GM12873 (cell line): ENCODE measurements at regions not wholly inside any gene's neighbourhood (a gene's known extent, or its start where the extent isn't known, plus 50 kb on each side); places are given as distances from the start of the nearest gene placed in this dataset.

Source experiments
- TF ChIP-seq, protein P1 (sequence below): IDR thresholded peaks from 2 replicates; pipeline ENCODE4 v1.5.1; 2012; ENCODE audit warnings: low read depth, mild to moderate bottlenecking, moderate library complexity, low read length, control low read depth; ENCODE audit not compliant: insufficient read depth; ENCODE audit errors: missing control alignments

DNA sequence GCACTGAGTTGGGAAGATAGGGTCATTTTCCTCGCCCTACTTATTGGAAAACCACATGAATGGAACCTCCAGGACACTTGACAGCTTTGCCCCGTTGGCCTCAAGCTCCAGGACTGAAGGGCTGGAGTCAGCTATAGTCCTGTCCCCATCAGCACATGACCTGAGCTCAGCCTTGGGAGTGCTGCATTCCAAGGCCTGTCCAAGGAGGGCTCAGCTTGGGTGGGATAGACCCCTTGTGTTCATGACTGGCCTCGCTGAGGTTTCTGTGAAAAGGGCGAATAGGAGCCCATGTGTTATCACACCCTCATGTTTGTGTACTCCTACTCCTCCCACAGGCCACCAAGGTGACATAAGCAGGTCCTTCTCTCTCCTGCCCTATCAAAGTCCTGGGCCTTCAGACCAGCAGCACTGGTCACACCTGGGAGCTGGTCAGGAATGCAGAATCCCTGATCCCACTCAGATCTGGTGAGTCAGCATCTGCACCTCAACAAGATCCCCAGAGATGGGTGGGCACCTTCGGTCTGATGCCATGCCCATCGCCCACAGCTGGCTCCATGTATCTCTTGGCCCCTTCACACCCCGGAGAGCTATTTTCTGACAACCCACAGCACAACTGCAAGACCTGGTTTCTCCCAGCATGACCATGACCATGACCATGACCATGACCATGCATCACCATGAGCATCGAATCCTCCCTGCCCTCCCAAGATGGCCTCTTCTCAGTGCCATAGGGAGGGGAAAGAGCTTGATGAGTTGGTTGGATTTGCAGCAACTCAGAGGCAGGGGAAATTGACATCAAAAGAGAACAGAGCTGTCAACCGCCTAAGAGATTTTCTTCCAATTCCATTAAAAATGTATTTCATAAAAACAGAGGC lies 83.0 kb upstream of the RAB6C start:
- TF ChIP-seq, protein P1, sequence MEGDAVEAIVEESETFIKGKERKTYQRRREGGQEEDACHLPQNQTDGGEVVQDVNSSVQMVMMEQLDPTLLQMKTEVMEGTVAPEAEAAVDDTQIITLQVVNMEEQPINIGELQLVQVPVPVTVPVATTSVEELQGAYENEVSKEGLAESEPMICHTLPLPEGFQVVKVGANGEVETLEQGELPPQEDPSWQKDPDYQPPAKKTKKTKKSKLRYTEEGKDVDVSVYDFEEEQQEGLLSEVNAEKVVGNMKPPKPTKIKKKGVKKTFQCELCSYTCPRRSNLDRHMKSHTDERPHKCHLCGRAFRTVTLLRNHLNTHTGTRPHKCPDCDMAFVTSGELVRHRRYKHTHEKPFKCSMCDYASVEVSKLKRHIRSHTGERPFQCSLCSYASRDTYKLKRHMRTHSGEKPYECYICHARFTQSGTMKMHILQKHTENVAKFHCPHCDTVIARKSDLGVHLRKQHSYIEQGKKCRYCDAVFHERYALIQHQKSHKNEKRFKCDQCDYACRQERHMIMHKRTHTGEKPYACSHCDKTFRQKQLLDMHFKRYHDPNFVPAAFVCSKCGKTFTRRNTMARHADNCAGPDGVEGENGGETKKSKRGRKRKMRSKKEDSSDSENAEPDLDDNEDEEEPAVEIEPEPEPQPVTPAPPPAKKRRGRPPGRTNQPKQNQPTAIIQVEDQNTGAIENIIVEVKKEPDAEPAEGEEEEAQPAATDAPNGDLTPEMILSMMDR: no peak

DNA sequence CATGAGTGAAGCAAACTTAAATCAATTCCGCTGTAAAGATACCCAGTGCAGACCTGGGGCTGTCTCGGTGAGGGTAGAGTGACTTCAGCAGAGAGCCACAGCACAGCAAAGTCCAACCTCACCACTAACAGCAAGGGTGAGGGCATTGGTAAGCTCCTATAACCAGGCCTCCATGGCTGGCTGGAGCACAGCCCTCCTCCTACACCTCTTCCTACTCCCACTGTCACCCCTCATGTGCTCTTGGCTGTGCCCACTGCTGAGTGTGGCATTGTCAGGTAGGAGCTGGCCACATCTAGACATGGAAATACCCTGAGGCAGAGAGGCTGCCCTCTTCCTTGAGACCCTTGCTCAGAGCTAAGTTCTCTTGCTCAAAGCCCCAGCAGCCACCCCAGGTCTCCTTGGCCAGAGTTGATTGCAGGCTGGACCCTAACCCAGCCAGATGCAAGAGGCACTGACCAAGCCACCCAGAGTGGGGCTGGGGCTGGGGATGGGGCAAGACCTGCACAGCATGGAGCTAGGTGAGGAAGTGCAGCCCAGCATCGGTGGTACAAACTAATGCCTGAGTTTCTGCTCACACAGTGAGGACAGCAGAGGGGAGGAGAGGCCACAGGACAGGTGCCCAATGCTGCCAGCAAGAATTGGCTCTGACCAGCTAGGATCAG lies 77.6 kb upstream of the RAB6C start:
- TF ChIP-seq, protein P1: no peak

DNA sequence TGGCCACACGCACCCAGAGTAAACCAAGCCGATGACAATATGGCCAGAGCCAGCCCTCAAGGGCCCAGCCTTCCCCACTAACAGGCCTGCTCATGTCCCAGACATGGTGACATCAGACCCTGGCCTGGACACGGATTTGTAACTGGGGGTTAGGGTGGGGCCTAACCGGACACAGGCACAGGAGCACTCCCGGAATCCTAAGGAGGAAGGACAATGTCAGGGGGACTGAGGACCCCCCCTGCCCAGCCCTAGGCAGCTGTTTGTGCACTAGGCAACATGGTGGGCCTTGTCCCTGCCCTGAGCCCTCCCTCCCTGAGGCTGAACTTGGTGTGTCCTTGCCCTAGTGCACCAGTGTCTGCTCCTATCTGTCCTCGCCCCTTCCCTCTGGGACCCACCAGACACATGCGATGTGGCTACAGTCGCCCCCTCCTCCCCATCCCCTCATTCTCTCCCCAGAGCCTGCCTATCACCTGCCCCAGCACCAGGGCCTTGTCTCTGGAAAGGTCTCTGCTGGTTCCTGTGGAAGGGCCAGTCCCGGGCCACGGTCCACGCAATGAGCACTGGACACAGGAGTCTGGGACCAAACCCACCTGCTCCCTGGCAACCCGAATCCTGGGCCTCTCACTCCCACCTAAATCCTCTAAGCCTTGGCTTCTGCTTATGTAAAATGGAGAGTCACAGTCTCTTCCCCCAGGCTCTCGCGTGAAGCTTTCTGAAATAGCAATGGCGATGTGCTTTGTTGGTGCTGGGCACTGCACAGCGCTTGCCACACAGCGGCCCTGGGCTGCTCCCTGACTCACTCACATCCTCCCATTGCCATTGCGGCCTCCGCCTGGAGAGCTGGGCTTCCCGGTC lies 76.5 kb upstream of the RAB6C start:
- TF ChIP-seq, protein P1: no peak

DNA sequence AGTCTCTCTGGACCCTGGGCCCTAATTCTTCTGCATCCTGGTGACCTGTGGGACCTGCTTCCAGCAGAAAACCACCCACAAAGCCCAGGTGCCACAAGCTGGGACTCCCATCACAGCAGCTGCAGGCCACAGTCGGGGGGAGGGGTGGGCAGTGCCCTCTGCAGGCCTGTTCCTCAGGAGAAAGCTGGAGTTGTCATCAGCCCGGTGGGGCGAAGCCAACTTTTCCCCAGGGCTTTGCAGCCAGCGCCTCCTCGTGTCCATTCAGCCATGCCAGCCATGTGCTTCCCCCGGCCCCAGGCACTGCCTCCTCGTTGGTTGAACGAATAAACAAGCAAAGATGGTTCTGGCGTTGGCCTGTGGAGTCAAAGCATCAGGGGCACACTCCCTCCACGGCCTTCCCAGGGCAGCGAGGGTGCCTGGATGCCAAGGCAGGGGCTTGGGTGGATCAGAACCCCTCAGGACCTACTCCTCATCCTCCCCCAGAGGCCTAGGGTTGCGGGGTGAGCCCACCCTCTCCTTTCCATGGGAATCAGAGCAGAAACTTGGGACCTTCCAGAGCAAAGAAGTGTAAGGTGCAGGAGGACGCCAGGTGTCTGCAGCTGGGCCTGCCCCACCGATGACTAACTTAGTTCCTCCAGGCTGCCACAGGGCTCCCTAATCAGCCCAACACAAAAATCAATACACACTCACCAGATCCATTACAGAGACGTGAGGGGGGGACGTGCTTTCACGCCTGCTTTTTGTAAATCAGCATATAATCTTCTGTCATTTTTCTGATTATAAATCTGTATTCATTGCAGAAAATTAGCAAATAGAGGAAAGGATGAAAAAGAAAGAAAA lies 75.7 kb upstream of the RAB6C start:
- TF ChIP-seq, protein P1: peak; percentile 30

DNA sequence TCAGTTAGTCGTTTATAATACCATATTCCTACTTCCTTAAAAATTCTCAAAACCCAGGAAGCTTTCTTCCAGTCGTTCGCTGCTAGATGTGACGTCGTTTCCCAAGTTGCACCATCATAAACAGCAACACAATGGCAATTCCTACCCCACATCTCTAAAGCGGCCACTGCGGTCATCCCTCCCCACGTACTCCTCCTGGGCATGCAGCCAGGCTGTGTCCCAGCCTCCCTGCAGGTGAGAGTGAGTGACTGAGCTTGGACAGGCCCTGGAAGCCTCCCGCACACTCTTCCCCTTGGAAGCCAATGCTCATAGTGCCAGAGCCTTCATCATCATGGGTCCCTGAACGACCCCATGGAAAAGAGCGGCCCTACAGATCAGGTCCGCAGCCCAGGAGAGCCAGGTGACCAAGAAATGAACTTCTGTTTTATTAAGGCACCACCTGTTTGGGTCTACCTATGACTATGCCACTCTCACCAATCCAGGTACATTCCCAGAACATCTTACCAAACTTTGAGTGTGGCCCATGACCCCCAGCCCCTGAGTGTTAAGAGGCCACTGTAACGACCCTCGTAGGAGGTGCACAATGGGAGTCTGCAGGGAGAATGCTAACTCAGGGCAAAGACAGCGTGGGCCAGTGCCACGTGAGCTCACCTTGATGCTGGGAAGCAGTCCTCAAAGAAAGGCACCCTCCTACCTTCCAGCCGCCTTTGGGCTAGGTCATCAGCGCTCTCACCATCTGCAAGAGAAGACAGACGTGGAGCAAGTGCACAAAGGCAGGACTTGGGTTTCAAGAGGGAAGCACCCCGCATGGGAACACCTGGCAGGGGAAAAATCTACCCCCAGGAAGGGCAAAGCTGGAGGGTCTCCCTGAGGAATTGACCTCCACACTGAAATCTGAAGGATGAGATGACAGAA lies 74.7 kb upstream of the RAB6C start:
- TF ChIP-seq, protein P1: no peak

DNA sequence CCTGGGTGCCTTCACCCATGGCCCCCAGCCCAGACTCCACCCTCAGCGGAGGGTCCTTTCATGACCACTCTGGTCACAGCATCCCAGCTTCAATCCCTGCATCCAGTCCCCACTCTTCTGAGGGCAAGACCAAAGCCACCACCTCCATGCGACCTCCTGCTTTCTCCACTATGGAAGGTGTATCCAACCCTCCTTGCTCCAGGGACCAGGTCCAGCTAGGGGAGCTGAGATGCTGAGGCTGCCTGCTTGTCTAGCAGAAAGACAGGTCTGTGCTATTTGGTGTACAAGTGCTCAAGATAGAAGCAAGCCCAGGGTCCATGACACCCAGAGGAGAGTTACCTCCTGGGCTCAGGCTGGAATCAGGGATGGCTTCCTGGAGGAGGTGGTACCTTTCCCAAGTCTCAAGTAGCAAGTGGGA lies 73.8 kb upstream of the RAB6C start:
- TF ChIP-seq, protein P1: no peak
